GM12878 (cell line): ENCODE measurements at regions not wholly inside any gene's neighbourhood (a gene's known extent, or its start where the extent isn't known, plus 50 kb on each side); places are given as distances from the start of the nearest gene placed in this dataset.

Experiments used
- ATAC-seq: fragments of 200-7000 bp; cut with Tn5 transposase; 3 replicates; pipeline ENCODE4 v1.9.1; 2020; ENCODE audit warnings: mild to moderate bottlenecking, moderate library complexity
- BruUV-seq: library from RNA; stranded (reverse); fragments of 400-500 nt; replicated peaks from 2 replicates; lab custom pipeline; 2021; lab: Mats Ljungman, UMichigan
- CTCF ChIA-PET: fragments of 300-600 bp; sonication (Branson Sonifier 250); formaldehyde crosslinking; extraction: SDS; loops from one replicate; lab custom pipeline; 2021; ENCODE audit warnings: inconsistent platforms; lab: Yijun Ruan, JAX
- POLR2A ChIA-PET: fragments of 350-600 bp; formaldehyde crosslinking; extraction: SDS; loops from one replicate; lab custom pipeline; 2021; ENCODE audit warnings: inconsistent platforms; lab: Charles Lee
- RAD21 ChIA-PET: fragments of 300-600 bp; sonication (Branson Sonifier 250); formaldehyde crosslinking; loops from one replicate; lab custom pipeline; 2023; ENCODE audit warnings: antibody characterized with exemption; ENCODE audit not compliant: unreplicated experiment; lab: Charles Lee
- SMC1A ChIA-PET: fragments of 300-600 bp; sonication (Branson Sonifier 250); formaldehyde crosslinking; loops from one replicate; lab custom pipeline; 2023; ENCODE audit not compliant: unreplicated experiment, uncharacterized antibody; lab: Charles Lee
- DNase-seq: peaks from one replicate; pipeline ENCODE4 v3.0.0-alpha.2; 2011; ENCODE audit warnings: low read depth, low spot score
- FAIRE-seq: peaks from 3 replicates; lab custom pipeline; 2011; peaks lifted over from hg19 to GRCh38; lab: Jason Lieb, UNC
- H2AFZ ChIP-seq: 2 replicates; pipeline ENCODE4 v1.6.0; 2011; ENCODE audit warnings: low read depth, low read length, control low read depth; ENCODE audit not compliant: control insufficient read depth
- H3K27ac ChIP-seq: 2 replicates; pipeline ENCODE4 v1.5.1; 2011; ENCODE audit warnings: control low read depth; ENCODE audit not compliant: control insufficient read depth, insufficient read depth
- H3K27me3 ChIP-seq, 2 experiments: replicated peaks in 1 of 2; 2 replicates each; pipeline versions ENCODE4 v1.6.0 to v1.6.1; 2011; ENCODE audit warnings: low read length in 1 of 2; ENCODE audit not compliant: control insufficient read depth in 2 of 2, insufficient read depth in 2 of 2
- H3K36me3 ChIP-seq, 2 experiments: 2 replicates each; pipeline ENCODE4 v1.5.1; 2011; ENCODE audit warnings: low read length in 1 of 2; ENCODE audit not compliant: control insufficient read depth in 2 of 2, insufficient read depth in 2 of 2
- H3K4me1 ChIP-seq: 2 replicates; pipeline ENCODE4 v1.6.1; 2011; ENCODE audit warnings: mild to moderate bottlenecking, low read length, moderate library complexity, mixed read lengths; ENCODE audit not compliant: control insufficient read depth, insufficient read depth
- H3K4me2 ChIP-seq: 2 replicates; pipeline ENCODE4 v1.6.0; 2011; ENCODE audit warnings: control low read depth; ENCODE audit not compliant: control insufficient read depth, insufficient read depth
- H3K4me3 ChIP-seq: fragments of 200-600 bp; sonication (generic); 2 replicates; pipeline ENCODE4 v1.5.1; 2016
- H3K79me2 ChIP-seq: 2 replicates; pipeline ENCODE4 v1.6.0; 2011; ENCODE audit warnings: low read length; ENCODE audit not compliant: control insufficient read depth, insufficient read depth
- H3K9ac ChIP-seq: 2 replicates; pipeline ENCODE4 v1.8.0; 2011; ENCODE audit warnings: low read length, control low read depth, mixed read lengths; ENCODE audit not compliant: control insufficient read depth, insufficient read depth
- H3K9me3 ChIP-seq: replicated peaks from 3 replicates; pipeline ENCODE4 v1.5.1; 2011; ENCODE audit warnings: mild to moderate bottlenecking, low read length; ENCODE audit not compliant: control insufficient read depth, insufficient read depth
- H4K20me1 ChIP-seq: 2 replicates; pipeline ENCODE4 v1.6.0; 2011; ENCODE audit not compliant: control insufficient read depth, insufficient read depth
- RB1 ChIP-seq: fragments of 450-650 bp; formaldehyde crosslinking; IDR thresholded peaks from 2 replicates; pipeline ENCODE4 v1.6.1; 2017; ENCODE audit warnings: mild to moderate bottlenecking, borderline replicate concordance
- SRF ChIP-seq, 2 experiments: IDR thresholded peaks; 2 replicates each; pipeline ENCODE4 v1.6.1; 2011; ENCODE audit warnings: low read depth in 2 of 2, low read length in 2 of 2, mild to moderate bottlenecking in 1 of 2, moderate library complexity in 1 of 2
- TAF1 ChIP-seq: IDR thresholded peaks from 2 replicates; pipeline ENCODE4 v1.6.1; 2011; ENCODE audit warnings: mild to moderate bottlenecking, low read depth, low read length, borderline replicate concordance
- TARDBP ChIP-seq: IDR thresholded peaks from 2 replicates; pipeline ENCODE4 v1.6.1; 2016; ENCODE audit warnings: borderline replicate concordance
- WGBS: methylation state at CpG from one replicate; pipeline ENCODE4 v1.1.6; 2016; ENCODE audit warnings: low lambda C conversion rate; ENCODE audit not compliant: insufficient replicate concordance, insufficient coverage; ENCODE audit errors: missing lambda C conversion rate; 5-methylcytosine and 5-hydroxymethylcytosine counted together
- in situ Hi-C: fragments of 300-500 bp; cut with MboI; formaldehyde crosslinking; loops from 9 replicates; pipeline ENCODE4 v1.14.3; 2018; ENCODE audit warnings: mixed read lengths
- intact Hi-C: fragments of 100-400 bp; cut with micrococcal nuclease; formaldehyde crosslinking; loops from one replicate; pipeline ENCODE4 v1.14.2; 2022; ENCODE audit not compliant: unreplicated experiment
- TF ChIP-seq, protein P1 (sequence below): fragments of 450-650 bp; IDR thresholded peaks from 2 replicates; pipeline ENCODE4 v1.6.1; 2017; ENCODE audit warnings: antibody characterized with exemption, mild to moderate bottlenecking, moderate library complexity
- TF ChIP-seq, protein P2 (sequence below): fragments of 450-650 bp; conservative IDR thresholded peaks from 2 replicates; pipeline ENCODE4 v1.6.1; 2017; ENCODE audit warnings: mild to moderate bottlenecking, moderate library complexity
- TF ChIP-seq, protein P3 (sequence below): fragments of 450-650 bp; IDR thresholded peaks from 2 replicates; pipeline ENCODE4 v1.6.1; 2017; ENCODE audit warnings: mild to moderate bottlenecking
- TF ChIP-seq, protein P4 (sequence below): fragments of 450-650 bp; IDR thresholded peaks from 2 replicates; pipeline ENCODE4 v1.6.1; 2017; ENCODE audit warnings: borderline replicate concordance
- TF ChIP-seq, protein P5 (sequence below): fragments of 450-650 bp; IDR thresholded peaks from 2 replicates; pipeline ENCODE4 v1.6.1; 2017; ENCODE audit warnings: mild to moderate bottlenecking, moderate library complexity

DNA sequence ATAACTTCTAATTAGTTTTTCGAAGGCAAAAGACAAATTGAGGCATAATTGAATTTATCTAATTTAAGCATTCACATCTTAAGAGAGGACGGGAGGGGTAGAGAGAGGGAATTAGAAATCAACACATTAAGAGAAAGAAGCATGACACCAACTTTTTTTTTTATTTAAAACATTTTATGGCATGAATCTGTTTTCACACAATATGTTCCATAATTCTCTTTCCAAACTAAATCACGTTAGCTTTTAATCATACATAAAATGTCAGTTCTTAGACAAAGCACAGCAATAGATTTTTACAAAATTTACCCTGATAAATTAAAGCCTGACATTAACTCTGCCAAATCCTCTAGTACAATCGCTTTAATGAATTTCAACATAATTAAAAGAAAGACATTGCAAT is 600.8 kb upstream of the ROBO1 start:
- H3K27me3 ChIP-seq = no peaks in the 10 kb centered on the region
- H3K4me2 ChIP-seq = no peak overlapping the region
- intact Hi-C loops = no loop called here
- SMC1A ChIA-PET = no interaction called here
- no peaks in the 10 kb centered on the region for H4K20me1 ChIP-seq
- no peak for ATAC-seq
- in situ Hi-C loops = no loop called here
- H2AFZ ChIP-seq = no peak overlapping the region
- no peaks in the 10 kb centered on the region for H3K36me3 ChIP-seq
- WGBS = 16% methylated on average over 4 of the region's 4 CpGs
- no peaks in the 10 kb centered on the region for H3K9me3 ChIP-seq
- CTCF ChIA-PET = no interaction called here
- BruUV-seq = no TSS peak
- no peak for FAIRE-seq
- H3K27ac ChIP-seq = no peak overlapping the region
- POLR2A ChIA-PET = no interaction called here
- H3K4me1 ChIP-seq = no peaks in the 10 kb centered on the region
- H3K79me2 ChIP-seq = no peaks in the 10 kb centered on the region
- H3K9ac ChIP-seq = no peak overlapping the region
- no peak for DNase-seq
- RAD21 ChIA-PET = no interaction called here
- no peak overlapping the region for H3K4me3 ChIP-seq
- TF ChIP-seq TARDBP (no peak), SRF (IDR thresholded peaks at IDR 0.05; ENCODE audit: low read depth in 2 of 2, low read length in 2 of 2) (no peak), RB1 (no peak), TAF1 (no peak)
- TF ChIP-seq, protein P1, sequence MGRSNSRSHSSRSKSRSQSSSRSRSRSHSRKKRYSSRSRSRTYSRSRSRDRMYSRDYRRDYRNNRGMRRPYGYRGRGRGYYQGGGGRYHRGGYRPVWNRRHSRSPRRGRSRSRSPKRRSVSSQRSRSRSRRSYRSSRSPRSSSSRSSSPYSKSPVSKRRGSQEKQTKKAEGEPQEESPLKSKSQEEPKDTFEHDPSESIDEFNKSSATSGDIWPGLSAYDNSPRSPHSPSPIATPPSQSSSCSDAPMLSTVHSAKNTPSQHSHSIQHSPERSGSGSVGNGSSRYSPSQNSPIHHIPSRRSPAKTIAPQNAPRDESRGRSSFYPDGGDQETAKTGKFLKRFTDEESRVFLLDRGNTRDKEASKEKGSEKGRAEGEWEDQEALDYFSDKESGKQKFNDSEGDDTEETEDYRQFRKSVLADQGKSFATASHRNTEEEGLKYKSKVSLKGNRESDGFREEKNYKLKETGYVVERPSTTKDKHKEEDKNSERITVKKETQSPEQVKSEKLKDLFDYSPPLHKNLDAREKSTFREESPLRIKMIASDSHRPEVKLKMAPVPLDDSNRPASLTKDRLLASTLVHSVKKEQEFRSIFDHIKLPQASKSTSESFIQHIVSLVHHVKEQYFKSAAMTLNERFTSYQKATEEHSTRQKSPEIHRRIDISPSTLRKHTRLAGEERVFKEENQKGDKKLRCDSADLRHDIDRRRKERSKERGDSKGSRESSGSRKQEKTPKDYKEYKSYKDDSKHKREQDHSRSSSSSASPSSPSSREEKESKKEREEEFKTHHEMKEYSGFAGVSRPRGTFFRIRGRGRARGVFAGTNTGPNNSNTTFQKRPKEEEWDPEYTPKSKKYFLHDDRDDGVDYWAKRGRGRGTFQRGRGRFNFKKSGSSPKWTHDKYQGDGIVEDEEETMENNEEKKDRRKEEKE = no peak
- TF ChIP-seq, protein P2, sequence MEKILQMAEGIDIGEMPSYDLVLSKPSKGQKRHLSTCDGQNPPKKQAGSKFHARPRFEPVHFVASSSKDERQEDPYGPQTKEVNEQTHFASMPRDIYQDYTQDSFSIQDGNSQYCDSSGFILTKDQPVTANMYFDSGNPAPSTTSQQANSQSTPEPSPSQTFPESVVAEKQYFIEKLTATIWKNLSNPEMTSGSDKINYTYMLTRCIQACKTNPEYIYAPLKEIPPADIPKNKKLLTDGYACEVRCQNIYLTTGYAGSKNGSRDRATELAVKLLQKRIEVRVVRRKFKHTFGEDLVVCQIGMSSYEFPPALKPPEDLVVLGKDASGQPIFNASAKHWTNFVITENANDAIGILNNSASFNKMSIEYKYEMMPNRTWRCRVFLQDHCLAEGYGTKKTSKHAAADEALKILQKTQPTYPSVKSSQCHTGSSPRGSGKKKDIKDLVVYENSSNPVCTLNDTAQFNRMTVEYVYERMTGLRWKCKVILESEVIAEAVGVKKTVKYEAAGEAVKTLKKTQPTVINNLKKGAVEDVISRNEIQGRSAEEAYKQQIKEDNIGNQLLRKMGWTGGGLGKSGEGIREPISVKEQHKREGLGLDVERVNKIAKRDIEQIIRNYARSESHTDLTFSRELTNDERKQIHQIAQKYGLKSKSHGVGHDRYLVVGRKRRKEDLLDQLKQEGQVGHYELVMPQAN = no peak
- TF ChIP-seq, protein P3, sequence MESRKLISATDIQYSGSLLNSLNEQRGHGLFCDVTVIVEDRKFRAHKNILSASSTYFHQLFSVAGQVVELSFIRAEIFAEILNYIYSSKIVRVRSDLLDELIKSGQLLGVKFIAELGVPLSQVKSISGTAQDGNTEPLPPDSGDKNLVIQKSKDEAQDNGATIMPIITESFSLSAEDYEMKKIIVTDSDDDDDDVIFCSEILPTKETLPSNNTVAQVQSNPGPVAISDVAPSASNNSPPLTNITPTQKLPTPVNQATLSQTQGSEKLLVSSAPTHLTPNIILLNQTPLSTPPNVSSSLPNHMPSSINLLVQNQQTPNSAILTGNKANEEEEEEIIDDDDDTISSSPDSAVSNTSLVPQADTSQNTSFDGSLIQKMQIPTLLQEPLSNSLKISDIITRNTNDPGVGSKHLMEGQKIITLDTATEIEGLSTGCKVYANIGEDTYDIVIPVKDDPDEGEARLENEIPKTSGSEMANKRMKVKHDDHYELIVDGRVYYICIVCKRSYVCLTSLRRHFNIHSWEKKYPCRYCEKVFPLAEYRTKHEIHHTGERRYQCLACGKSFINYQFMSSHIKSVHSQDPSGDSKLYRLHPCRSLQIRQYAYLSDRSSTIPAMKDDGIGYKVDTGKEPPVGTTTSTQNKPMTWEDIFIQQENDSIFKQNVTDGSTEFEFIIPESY = no peak
- TF ChIP-seq, protein P4, sequence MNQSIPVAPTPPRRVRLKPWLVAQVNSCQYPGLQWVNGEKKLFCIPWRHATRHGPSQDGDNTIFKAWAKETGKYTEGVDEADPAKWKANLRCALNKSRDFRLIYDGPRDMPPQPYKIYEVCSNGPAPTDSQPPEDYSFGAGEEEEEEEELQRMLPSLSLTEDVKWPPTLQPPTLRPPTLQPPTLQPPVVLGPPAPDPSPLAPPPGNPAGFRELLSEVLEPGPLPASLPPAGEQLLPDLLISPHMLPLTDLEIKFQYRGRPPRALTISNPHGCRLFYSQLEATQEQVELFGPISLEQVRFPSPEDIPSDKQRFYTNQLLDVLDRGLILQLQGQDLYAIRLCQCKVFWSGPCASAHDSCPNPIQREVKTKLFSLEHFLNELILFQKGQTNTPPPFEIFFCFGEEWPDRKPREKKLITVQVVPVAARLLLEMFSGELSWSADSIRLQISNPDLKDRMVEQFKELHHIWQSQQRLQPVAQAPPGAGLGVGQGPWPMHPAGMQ = no peak
- TF ChIP-seq, protein P5, sequence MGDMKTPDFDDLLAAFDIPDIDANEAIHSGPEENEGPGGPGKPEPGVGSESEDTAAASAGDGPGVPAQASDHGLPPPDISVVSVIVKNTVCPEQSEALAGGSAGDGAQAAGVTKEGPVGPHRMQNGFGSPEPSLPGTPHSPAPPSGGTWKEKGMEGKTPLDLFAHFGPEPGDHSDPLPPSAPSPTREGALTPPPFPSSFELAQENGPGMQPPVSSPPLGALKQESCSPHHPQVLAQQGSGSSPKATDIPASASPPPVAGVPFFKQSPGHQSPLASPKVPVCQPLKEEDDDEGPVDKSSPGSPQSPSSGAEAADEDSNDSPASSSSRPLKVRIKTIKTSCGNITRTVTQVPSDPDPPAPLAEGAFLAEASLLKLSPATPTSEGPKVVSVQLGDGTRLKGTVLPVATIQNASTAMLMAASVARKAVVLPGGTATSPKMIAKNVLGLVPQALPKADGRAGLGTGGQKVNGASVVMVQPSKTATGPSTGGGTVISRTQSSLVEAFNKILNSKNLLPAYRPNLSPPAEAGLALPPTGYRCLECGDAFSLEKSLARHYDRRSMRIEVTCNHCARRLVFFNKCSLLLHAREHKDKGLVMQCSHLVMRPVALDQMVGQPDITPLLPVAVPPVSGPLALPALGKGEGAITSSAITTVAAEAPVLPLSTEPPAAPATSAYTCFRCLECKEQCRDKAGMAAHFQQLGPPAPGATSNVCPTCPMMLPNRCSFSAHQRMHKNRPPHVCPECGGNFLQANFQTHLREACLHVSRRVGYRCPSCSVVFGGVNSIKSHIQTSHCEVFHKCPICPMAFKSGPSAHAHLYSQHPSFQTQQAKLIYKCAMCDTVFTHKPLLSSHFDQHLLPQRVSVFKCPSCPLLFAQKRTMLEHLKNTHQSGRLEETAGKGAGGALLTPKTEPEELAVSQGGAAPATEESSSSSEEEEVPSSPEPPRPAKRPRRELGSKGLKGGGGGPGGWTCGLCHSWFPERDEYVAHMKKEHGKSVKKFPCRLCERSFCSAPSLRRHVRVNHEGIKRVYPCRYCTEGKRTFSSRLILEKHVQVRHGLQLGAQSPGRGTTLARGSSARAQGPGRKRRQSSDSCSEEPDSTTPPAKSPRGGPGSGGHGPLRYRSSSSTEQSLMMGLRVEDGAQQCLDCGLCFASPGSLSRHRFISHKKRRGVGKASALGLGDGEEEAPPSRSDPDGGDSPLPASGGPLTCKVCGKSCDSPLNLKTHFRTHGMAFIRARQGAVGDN = no peak
